H9 (cell line): ENCODE measurements at regions not wholly inside any gene's neighbourhood (a gene's known extent, or its start where the extent isn't known, plus 50 kb on each side); places are given as distances from the start of the nearest gene placed in this dataset.

Source experiments
- DNase-seq: peaks from one replicate; pipeline ENCODE4 v3.0.0-alpha.2; 2017
- H2AFZ ChIP-seq: one replicate; pipeline ENCODE4 v1.6.1; 2013; ENCODE audit warnings: mild to moderate bottlenecking, low read length, control low read depth, moderate library complexity
- H2AK5ac ChIP-seq: 2 replicates; pipeline ENCODE4 v1.6.1; 2013; ENCODE audit warnings: low read length, control low read depth, mixed read lengths; ENCODE audit not compliant: insufficient read length
- H2BK120ac ChIP-seq: one replicate; pipeline ENCODE4 v1.6.1; 2013; ENCODE audit warnings: low read depth, mild to moderate bottlenecking, low read length, control low read depth, inconsistent platforms; ENCODE audit not compliant: poor library complexity, severe bottlenecking
- H2BK12ac ChIP-seq: 2 replicates; pipeline ENCODE4 v1.6.1; 2013; ENCODE audit warnings: low read length, control low read depth, mixed read lengths, low read depth; ENCODE audit not compliant: insufficient read length
- H2BK15ac ChIP-seq: 2 replicates; pipeline ENCODE4 v1.6.1; 2013; ENCODE audit warnings: low read depth, low read length, control low read depth
- H2BK20ac ChIP-seq: one replicate; pipeline ENCODE4 v1.6.1; 2013; ENCODE audit warnings: low read depth, mild to moderate bottlenecking, low read length, control low read depth, inconsistent platforms; ENCODE audit not compliant: poor library complexity, severe bottlenecking
- H2BK5ac ChIP-seq: 2 replicates; pipeline ENCODE4 v1.6.1; 2013; ENCODE audit warnings: low read length, control low read depth, mixed read lengths; ENCODE audit not compliant: insufficient read length
- H3K14ac ChIP-seq: 2 replicates; pipeline ENCODE4 v1.6.1; 2013; ENCODE audit warnings: low read length, control low read depth; ENCODE audit not compliant: insufficient read depth
- H3K18ac ChIP-seq: 2 replicates; pipeline ENCODE4 v1.6.1; 2013; ENCODE audit warnings: low read depth, mild to moderate bottlenecking, mixed read lengths, low read length, control low read depth; ENCODE audit not compliant: insufficient read length
- H3K23ac ChIP-seq: 2 replicates; pipeline ENCODE4 v1.6.1; 2013; ENCODE audit warnings: low read length, control low read depth, mixed read lengths, low read depth; ENCODE audit not compliant: insufficient read length
- H3K23me2 ChIP-seq: 2 replicates; pipeline ENCODE4 v1.6.1; 2013; ENCODE audit warnings: low read depth, mild to moderate bottlenecking, mixed read lengths, low read length, control low read depth; ENCODE audit not compliant: insufficient read length, poor library complexity, severe bottlenecking
- H3K27ac ChIP-seq: 2 replicates; pipeline ENCODE4 v1.5.1; 2013; ENCODE audit warnings: low read length, control low read depth, mixed read lengths, low read depth; ENCODE audit not compliant: insufficient read length
- H3K27me3 ChIP-seq: 2 replicates; pipeline ENCODE4 v1.6.1; 2013; ENCODE audit warnings: low read length, control low read depth, inconsistent platforms; ENCODE audit not compliant: insufficient read depth
- H3K4ac ChIP-seq: 2 replicates; pipeline ENCODE4 v1.6.1; 2013; ENCODE audit warnings: low read depth, mild to moderate bottlenecking, control low read depth, inconsistent platforms, low read length, moderate library complexity
- H3K4me1 ChIP-seq: 2 replicates; pipeline ENCODE4 v1.6.1; 2013; ENCODE audit warnings: low read length, control low read depth, inconsistent platforms; ENCODE audit not compliant: insufficient read depth
- H3K4me2 ChIP-seq: 2 replicates; pipeline ENCODE4 v1.6.1; 2013; ENCODE audit warnings: low read length, control low read depth, mixed read lengths; ENCODE audit not compliant: insufficient read length, insufficient read depth
- H3K56ac ChIP-seq: 2 replicates; pipeline ENCODE4 v1.6.1; 2013; ENCODE audit warnings: low read depth, mild to moderate bottlenecking, mixed read lengths, low read length, control low read depth; ENCODE audit not compliant: insufficient read length
- H3K79me1 ChIP-seq: 2 replicates; pipeline ENCODE4 v1.6.1; 2013; ENCODE audit warnings: low read depth, mild to moderate bottlenecking, moderate library complexity, low read length, control low read depth, inconsistent platforms; ENCODE audit not compliant: insufficient read depth, poor library complexity, severe bottlenecking
- H3K79me2 ChIP-seq: 2 replicates; pipeline ENCODE4 v1.6.1; 2013; ENCODE audit warnings: low read length, control low read depth, inconsistent platforms; ENCODE audit not compliant: insufficient read depth
- H3K9ac ChIP-seq: 2 replicates; pipeline ENCODE4 v1.6.1; 2013; ENCODE audit warnings: low read length, control low read depth, mixed read lengths; ENCODE audit not compliant: insufficient read length; ENCODE audit errors: extremely low read depth
- H3K9me3 ChIP-seq: one replicate; pipeline ENCODE4 v1.6.1; 2013; ENCODE audit warnings: low read depth, low read length, inconsistent platforms; ENCODE audit not compliant: control insufficient read depth
- H3T11ph ChIP-seq: one replicate; pipeline ENCODE4 v1.6.1; 2013; ENCODE audit warnings: mild to moderate bottlenecking, low read length, control low read depth, inconsistent platforms
- H4K20me1 ChIP-seq: one replicate; pipeline ENCODE4 v1.6.1; 2013; ENCODE audit not compliant: control insufficient read depth, insufficient read length, insufficient read depth
- H4K5ac ChIP-seq: 2 replicates; pipeline ENCODE4 v1.6.1; 2013; ENCODE audit warnings: low read depth, mild to moderate bottlenecking, mixed read lengths, low read length, control low read depth; ENCODE audit not compliant: insufficient read length
- H4K8ac ChIP-seq: replicated peaks from 2 replicates; pipeline ENCODE4 v1.6.1; 2013; ENCODE audit warnings: low read length, control low read depth, mixed read lengths, low read depth; ENCODE audit not compliant: insufficient read length
- H4K91ac ChIP-seq: 2 replicates; pipeline ENCODE4 v1.6.1; 2013; ENCODE audit warnings: low read depth, mild to moderate bottlenecking, moderate library complexity, mixed read lengths, low read length, control low read depth; ENCODE audit not compliant: insufficient read length
- H3K27ac Mint-ChIP-seq, 3 experiments: 2 replicates in 2 of 3; 3 replicates in 1 of 3; pipeline ENCODE4 v1.8.0; 2020 to 2021; ENCODE audit warnings: mixed read lengths in 3 of 3, mild to moderate bottlenecking in 1 of 3, moderate library complexity in 1 of 3
- H3K27me3 Mint-ChIP-seq: 2 replicates; pipeline ENCODE4 v1.8.0; 2021; ENCODE audit warnings: low read depth, mild to moderate bottlenecking, moderate library complexity, mixed read lengths
- H3K36me3 Mint-ChIP-seq, 3 experiments: 2 replicates in 2 of 3; 3 replicates in 1 of 3; pipeline ENCODE4 v1.8.0; 2020 to 2021; ENCODE audit warnings: low read depth in 3 of 3, mixed read lengths in 3 of 3; ENCODE audit not compliant: insufficient read depth in 1 of 3
- H3K4me1 Mint-ChIP-seq, 2 experiments: 2 replicates each; pipeline ENCODE4 v1.8.0; 2020; ENCODE audit warnings: mixed read lengths in 2 of 2
- H3K4me3 Mint-ChIP-seq, 2 experiments: 2 replicates in 1 of 2; 3 replicates in 1 of 2; pipeline ENCODE4 v1.8.0; 2020 to 2021; ENCODE audit warnings: mild to moderate bottlenecking in 2 of 2, mixed read lengths in 2 of 2, moderate library complexity in 1 of 2
- H3K9me3 Mint-ChIP-seq, 2 experiments: 2 replicates in 1 of 2; 3 replicates in 1 of 2; pipeline ENCODE4 v1.8.0; 2020; ENCODE audit warnings: mild to moderate bottlenecking in 2 of 2, mixed read lengths in 2 of 2, moderate library complexity in 1 of 2
- WGBS: extraction: QIAGEN DNeasy Blood & Tissue Kit; methylation state at CpG from one replicate; pipeline ENCODE4 v1.1.7; 2013; ENCODE audit warnings: missing lambda C conversion rate, low lambda C conversion rate, mixed read lengths; ENCODE audit not compliant: insufficient read length; ENCODE audit errors: extremely low coverage; 5-methylcytosine and 5-hydroxymethylcytosine counted together
- TF ChIP-seq, protein P1 (sequence below): fragments of 200-600 bp; sonication (generic); conservative IDR thresholded peaks from 3 replicates; pipeline ENCODE4 v1.8.0; 2021; ENCODE audit warnings: antibody characterized with exemption, mild to moderate bottlenecking

- Histone ChIP-seq H4K8ac (no peak overlapping the region), H3K79me1 (no peaks in the 10 kb centered on the region), H3K79me2 (no peaks in the 10 kb centered on the region), H4K91ac (no peak overlapping the region), H4K5ac (no peak overlapping the region), H3K14ac (no peak overlapping the region), H4K20me1 (no peaks in the 10 kb centered on the region), H3K56ac (no peak overlapping the region), H3K27ac (no peak overlapping the region), H3K27me3 (no peaks in the 10 kb centered on the region), H3K18ac (no peak overlapping the region), H3K23ac (no peak overlapping the region), H2BK20ac (no peak overlapping the region), H2AFZ (no peak overlapping the region), H3K23me2 (no peaks in the 10 kb centered on the region), H3K9me3 (peaks cover 87% of the 10 kb centered on the region), H2BK12ac (no peak overlapping the region), H2AK5ac (no peak overlapping the region), H3K9ac (no peak overlapping the region), H3K4me2 (no peak overlapping the region), H2BK120ac (no peak overlapping the region), H3K4ac (no peak overlapping the region), H3K4me1 (no peaks in the 10 kb centered on the region), H2BK15ac (no peak overlapping the region), H3T11ph (no peak overlapping the region), H2BK5ac (no peak overlapping the region)
- H3K27me3 Mint-ChIP-seq, result no peaks in the 10 kb centered on the region; the same call in 1 of the 2 replicates
- H3K27ac Mint-ChIP-seq, result no peak overlapping the region
- H3K4me1 Mint-ChIP-seq, result no peaks in the 10 kb centered on the region
- TF ChIP-seq, protein P1, sequence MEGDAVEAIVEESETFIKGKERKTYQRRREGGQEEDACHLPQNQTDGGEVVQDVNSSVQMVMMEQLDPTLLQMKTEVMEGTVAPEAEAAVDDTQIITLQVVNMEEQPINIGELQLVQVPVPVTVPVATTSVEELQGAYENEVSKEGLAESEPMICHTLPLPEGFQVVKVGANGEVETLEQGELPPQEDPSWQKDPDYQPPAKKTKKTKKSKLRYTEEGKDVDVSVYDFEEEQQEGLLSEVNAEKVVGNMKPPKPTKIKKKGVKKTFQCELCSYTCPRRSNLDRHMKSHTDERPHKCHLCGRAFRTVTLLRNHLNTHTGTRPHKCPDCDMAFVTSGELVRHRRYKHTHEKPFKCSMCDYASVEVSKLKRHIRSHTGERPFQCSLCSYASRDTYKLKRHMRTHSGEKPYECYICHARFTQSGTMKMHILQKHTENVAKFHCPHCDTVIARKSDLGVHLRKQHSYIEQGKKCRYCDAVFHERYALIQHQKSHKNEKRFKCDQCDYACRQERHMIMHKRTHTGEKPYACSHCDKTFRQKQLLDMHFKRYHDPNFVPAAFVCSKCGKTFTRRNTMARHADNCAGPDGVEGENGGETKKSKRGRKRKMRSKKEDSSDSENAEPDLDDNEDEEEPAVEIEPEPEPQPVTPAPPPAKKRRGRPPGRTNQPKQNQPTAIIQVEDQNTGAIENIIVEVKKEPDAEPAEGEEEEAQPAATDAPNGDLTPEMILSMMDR, result 0 out of 3 replicates have a peak, but pooled peaks have one; percentile 13
- no peak overlapping the region for H3K4me3 Mint-ChIP-seq
- H3K9me3 Mint-ChIP-seq, result peaks cover 97 to 99% of the 10 kb centered on the region in 2 experiments
- H3K36me3 Mint-ChIP-seq, result peaks cover 7 to 27% (median 19%) of the 10 kb centered on the region in 3 experiments
- WGBS, result no CpG with 5 or more reads among the region's 6 CpGs
- DNase-seq, result no peak
These were observed 1316.3 kb downstream of the TMEM121 start for GRCh38 chr14:106842687-106843086.
